IMR-90 (cell line): ENCODE measurements at regions not wholly inside any gene's neighbourhood (a gene's known extent, or its start where the extent isn't known, plus 50 kb on each side); places are given as distances from the start of the nearest gene placed in this dataset.

ENCODE experiments used
- ATAC-seq: fragments of 200-7000 bp; cut with Tn5 transposase; 2 replicates; pipeline ENCODE4 v1.9.1; 2020; ENCODE audit warnings: low read depth, mild to moderate bottlenecking, moderate library complexity
- BruUV-seq: library from RNA; stranded (reverse); fragments of 400-500 nt; replicated peaks from 2 replicates; lab custom pipeline; 2021; lab: Mats Ljungman, UMichigan
- CTCF ChIA-PET: fragments of 300-600 bp; formaldehyde crosslinking; extraction: SDS; loops from one replicate; lab custom pipeline; 2021; ENCODE audit warnings: antibody characterized with exemption; lab: Yijun Ruan, JAX
- POLR2A ChIA-PET: fragments of 300-600 bp; sonication (Branson Sonifier 250); formaldehyde crosslinking; loops from one replicate; lab custom pipeline; 2022; ENCODE audit warnings: antibody characterized with exemption; ENCODE audit not compliant: unreplicated experiment; lab: Charles Lee
- DNase-seq: peaks from one replicate; pipeline ENCODE4 v3.0.0; 2013
- H2AFZ ChIP-seq: replicated peaks from 2 replicates; pipeline ENCODE3; 2013; ENCODE audit warnings: low read length, mild to moderate bottlenecking; ENCODE audit not compliant: poor library complexity
- H2AK5ac ChIP-seq: 2 replicates; pipeline ENCODE4 v1.6.1; 2013; ENCODE audit warnings: low read depth, low read length, inconsistent platforms
- H2AK9ac ChIP-seq: replicated peaks from 2 replicates; pipeline ENCODE3; 2013; ENCODE audit warnings: mild to moderate bottlenecking, low read depth, low read length, moderate library complexity; ENCODE audit not compliant: poor library complexity
- H2BK120ac ChIP-seq: 2 replicates; pipeline ENCODE4 v1.6.1; 2013; ENCODE audit warnings: low read depth, low read length, inconsistent platforms
- H2BK15ac ChIP-seq: 3 replicates; pipeline ENCODE4 v1.6.1; 2013; ENCODE audit warnings: low read depth, low read length, inconsistent platforms
- H2BK20ac ChIP-seq: 2 replicates; pipeline ENCODE4 v1.6.1; 2013; ENCODE audit warnings: low read depth, mild to moderate bottlenecking, inconsistent platforms, low read length, moderate library complexity
- H2BK5ac ChIP-seq: 2 replicates; pipeline ENCODE4 v1.6.1; 2013; ENCODE audit warnings: mild to moderate bottlenecking, low read depth, low read length, inconsistent platforms; ENCODE audit not compliant: poor library complexity, severe bottlenecking
- H3K14ac ChIP-seq: replicated peaks from 2 replicates; pipeline ENCODE4 v1.6.1; 2013; ENCODE audit warnings: low read depth, low read length, inconsistent platforms
- H3K18ac ChIP-seq: 2 replicates; pipeline ENCODE4 v1.6.1; 2013; ENCODE audit warnings: low read depth, low read length, control low read depth
- H3K23ac ChIP-seq: 2 replicates; pipeline ENCODE4 v1.6.1; 2013; ENCODE audit warnings: low read depth, low read length, inconsistent platforms
- H3K27ac ChIP-seq: 2 replicates; pipeline ENCODE4 v1.5.1; 2013; ENCODE audit warnings: mild to moderate bottlenecking, control low read depth, low read length; ENCODE audit not compliant: insufficient read depth
- H3K27me3 ChIP-seq: 2 replicates; pipeline ENCODE4 v1.6.1; 2013; ENCODE audit warnings: low read length; ENCODE audit not compliant: control insufficient read depth, insufficient read depth
- H3K36me3 ChIP-seq: 2 replicates; pipeline ENCODE4 v1.6.1; 2013; ENCODE audit warnings: low read length, mixed read lengths; ENCODE audit not compliant: control insufficient read depth, insufficient read depth
- H3K4ac ChIP-seq: 2 replicates; pipeline ENCODE4 v1.6.1; 2013; ENCODE audit warnings: low read depth, low read length, inconsistent platforms
- H3K4me1 ChIP-seq: 2 replicates; pipeline ENCODE4 v1.6.1; 2013; ENCODE audit warnings: low read length, mixed read lengths; ENCODE audit not compliant: control insufficient read depth, insufficient read depth
- H3K4me2 ChIP-seq: 2 replicates; pipeline ENCODE4 v1.6.1; 2013; ENCODE audit warnings: low read depth, mild to moderate bottlenecking, control low read depth, low read length, moderate library complexity
- H3K4me3 ChIP-seq: 2 replicates; pipeline ENCODE4 v1.5.1; 2013; ENCODE audit warnings: low read depth, mild to moderate bottlenecking, control low read depth, low read length, moderate library complexity; ENCODE audit not compliant: insufficient read depth
- H3K56ac ChIP-seq: 2 replicates; pipeline ENCODE4 v1.6.1; 2013; ENCODE audit warnings: low read length, inconsistent platforms; ENCODE audit not compliant: insufficient read depth; ENCODE audit errors: extremely low read depth
- H3K79me1 ChIP-seq, 2 experiments: 2 replicates each; pipeline ENCODE4 v1.6.1; 2013; ENCODE audit warnings: low read length in 2 of 2, inconsistent platforms in 1 of 2, low read depth in 1 of 2
- H3K9ac ChIP-seq: 2 replicates; pipeline ENCODE4 v1.6.1; 2013; ENCODE audit warnings: low read depth, low read length, control low read depth
- H3K9me1 ChIP-seq: 2 replicates; pipeline ENCODE4 v1.6.1; 2013; ENCODE audit warnings: low read length, inconsistent platforms; ENCODE audit not compliant: insufficient read depth
- H3K9me3 ChIP-seq: 2 replicates; pipeline ENCODE4 v1.6.1; 2013; ENCODE audit warnings: low read length; ENCODE audit not compliant: control insufficient read depth, insufficient read depth
- H4K20me1 ChIP-seq: 2 replicates; pipeline ENCODE4 v1.6.1; 2013; ENCODE audit warnings: low read length, inconsistent platforms; ENCODE audit not compliant: insufficient read depth
- H4K5ac ChIP-seq: 2 replicates; pipeline ENCODE4 v1.6.1; 2013; ENCODE audit warnings: mild to moderate bottlenecking, low read depth, low read length, control low read depth
- H4K8ac ChIP-seq, 2 experiments: 2 replicates each; pipeline ENCODE4 v1.6.1; 2013; ENCODE audit warnings: low read depth in 2 of 2, low read length in 2 of 2, control low read depth in 1 of 2, inconsistent platforms in 1 of 2
- H4K91ac ChIP-seq: 2 replicates; pipeline ENCODE4 v1.6.1; 2013; ENCODE audit warnings: low read depth, low read length, inconsistent platforms; ENCODE audit not compliant: insufficient read depth
- CEBPB ChIP-seq: IDR thresholded peaks from 2 replicates; pipeline ENCODE4 v1.6.1; 2012; ENCODE audit warnings: low read depth, low read length, improper control_type of control experiment
- CHD1 ChIP-seq: IDR thresholded peaks from 2 replicates; pipeline ENCODE4 v1.6.1; 2012; ENCODE audit warnings: low read depth, low read length, improper control_type of control experiment
- CTCF ChIP-seq: conservative IDR thresholded peaks from 2 replicates; pipeline ENCODE4 v1.5.1; 2012; ENCODE audit warnings: mild to moderate bottlenecking, low read depth, low read length, improper control_type of control experiment
- ELK1 ChIP-seq: fragments of 150-350 bp; IDR thresholded peaks from 2 replicates; pipeline ENCODE4 v1.6.1; 2016; ENCODE audit warnings: low read depth, mild to moderate bottlenecking, low read length, moderate library complexity, borderline replicate concordance
- FOS ChIP-seq: fragments of 150-350 bp; IDR thresholded peaks from 2 replicates; pipeline ENCODE4 v1.6.1; 2016; ENCODE audit warnings: low read depth, low read length
- MAFK ChIP-seq: IDR thresholded peaks from 2 replicates; pipeline ENCODE4 v1.6.1; 2012; ENCODE audit warnings: low read depth, low read length, improper control_type of control experiment
- MAZ ChIP-seq: IDR thresholded peaks from 2 replicates; pipeline ENCODE4 v1.6.1; 2012; ENCODE audit warnings: low read depth, mild to moderate bottlenecking, low read length, improper control_type of control experiment, moderate library complexity, borderline replicate concordance
- MXI1 ChIP-seq: IDR thresholded peaks from 2 replicates; pipeline ENCODE4 v1.6.1; 2012; ENCODE audit warnings: low read depth, mild to moderate bottlenecking, low read length, moderate library complexity, borderline replicate concordance
- POLR2A ChIP-seq: IDR thresholded peaks from 2 replicates; pipeline ENCODE4 v1.6.1; 2012; ENCODE audit warnings: mild to moderate bottlenecking, low read depth, low read length
- RAD21 ChIP-seq: IDR thresholded peaks from 2 replicates; pipeline ENCODE4 v1.6.1; 2012; ENCODE audit warnings: low read length, improper control_type of control experiment
- RCOR1 ChIP-seq: IDR thresholded peaks from 2 replicates; pipeline ENCODE4 v1.6.1; 2012; ENCODE audit warnings: mild to moderate bottlenecking, low read length, improper control_type of control experiment; ENCODE audit not compliant: insufficient replicate concordance
- RFX5 ChIP-seq: IDR thresholded peaks from 2 replicates; pipeline ENCODE4 v1.8.0; 2012; ENCODE audit warnings: low read depth, mild to moderate bottlenecking, low read length, moderate library complexity
- SMC3 ChIP-seq: fragments of 150-350 bp; IDR thresholded peaks from 2 replicates; pipeline ENCODE4 v1.6.1; 2016; ENCODE audit warnings: low read depth, mild to moderate bottlenecking, antibody characterized with exemption, low read length, moderate library complexity
- USF2 ChIP-seq: fragments of 150-350 bp; IDR thresholded peaks from 2 replicates; pipeline ENCODE4 v1.6.1; 2017; ENCODE audit warnings: mild to moderate bottlenecking, antibody characterized with exemption, low read length, low read depth
- WGBS, 2 experiments: methylation state at CpG; one replicate each; pipeline versions ENCODE4 v1.1.5 to v1.1.7; 2013; ENCODE audit warnings: missing lambda C conversion rate in 2 of 2; ENCODE audit not compliant: insufficient read length in 1 of 2; ENCODE audit errors: extremely low coverage in 2 of 2; 5-methylcytosine and 5-hydroxymethylcytosine counted together
- dilution Hi-C: fragments of 300-500 bp; cut with HindIII; formaldehyde crosslinking; loops from one replicate; pipeline ENCODE4 v1.14.3; 2018; ENCODE audit warnings: low sequenced_read_pairs; ENCODE audit not compliant: unreplicated experiment
- in situ Hi-C: fragments of 300-500 bp; cut with MboI; formaldehyde crosslinking; loops from 3 replicates; pipeline ENCODE4 v1.14.3; 2019; ENCODE audit warnings: low sequenced_read_pairs, inconsistent platforms, mixed read lengths
- intact Hi-C: fragments of 100-400 bp; cut with micrococcal nuclease; formaldehyde crosslinking; loops from 2 replicates; pipeline ENCODE4 v1.10.0; 2022

- dilution Hi-C loops (no loop called here), in situ Hi-C loops (loop anchor here (25.0 kb wide), 1 partner anchor 1627 kb away; no protein-coding TSS in a partner anchor), intact Hi-C loops (loop anchor here (10.0 kb wide), 2 partner anchors 734 to 844 kb away; no protein-coding TSS in a partner anchor)
- no CpG with 5 or more reads among the region's 2 CpGs for WGBS, 2 experiments
- H2AK9ac ChIP-seq, result no peak overlapping the region
- no peak overlapping the region for H2AK5ac ChIP-seq
- no peak overlapping the region for H3K4ac ChIP-seq
- H3K4me1 ChIP-seq, result no peaks in the 10 kb centered on the region
- no peak overlapping the region for H2BK15ac ChIP-seq
- POLR2A ChIA-PET, result interaction anchor here (0.6 kb wide), 1 partner anchor 986 kb away, joined by 3 read pairs; no protein-coding TSS in a partner anchor
- no peak overlapping the region for H3K56ac ChIP-seq
- no peak overlapping the region for H3K14ac ChIP-seq
- no peaks in the 10 kb centered on the region for H3K27me3 ChIP-seq
- DNase-seq (no peak), ATAC-seq (no peak)
- H3K79me1 ChIP-seq, result no peaks in the 10 kb centered on the region
- no peak overlapping the region for H2BK5ac ChIP-seq
- no peaks in the 10 kb centered on the region for H3K9me1 ChIP-seq
- no peak overlapping the region; the same call in 1 of the 2 replicates for H2BK20ac ChIP-seq
- no peak overlapping the region for H4K8ac ChIP-seq
- no peak overlapping the region for H4K91ac ChIP-seq
- TF ChIP-seq RAD21, result no peak
- no peak for TF ChIP-seq MAZ
- TF ChIP-seq MXI1, result no peak
- no peak for TF ChIP-seq RCOR1
- TF ChIP-seq USF2, result no peak
- TF ChIP-seq MAFK, result no peak
- TF ChIP-seq SMC3, result no peak
- TF ChIP-seq POLR2A, result no peak
- TF ChIP-seq CHD1, result no peak
- no peak for TF ChIP-seq FOS
- TF ChIP-seq CTCF, result no peak
- no peak for TF ChIP-seq ELK1
- no peak for TF ChIP-seq CEBPB
- no peak for TF ChIP-seq RFX5
- H3K36me3 ChIP-seq, result no peaks in the 10 kb centered on the region
- no peak overlapping the region for H3K9ac ChIP-seq
- H3K23ac ChIP-seq, result peak overlapping the region; percentile 71; the same call in 1 of the 2 replicates
- no peaks in the 10 kb centered on the region for H3K9me3 ChIP-seq
- no peak overlapping the region for H3K4me2 ChIP-seq
- no peak overlapping the region for H3K27ac ChIP-seq
- H4K5ac ChIP-seq, result no peak overlapping the region
- CTCF ChIA-PET, result no interaction called here
- no peaks in the 10 kb centered on the region for H4K20me1 ChIP-seq
- H2BK120ac ChIP-seq, result no peak overlapping the region
- H2AFZ ChIP-seq, result no peak overlapping the region
- H3K4me3 ChIP-seq, result no peak overlapping the region
- no peak overlapping the region for H3K18ac ChIP-seq
- no TSS peak for BruUV-seq
These were observed 445.6 kb downstream of the FAT4 start for GRCh38 chr4:125760201-125760819.
